Fibroblast of mammary gland (primary cell): ENCODE measurements at regions not wholly inside any gene's neighbourhood (a gene's known extent, or its start where the extent isn't known, plus 50 kb on each side); places are given as distances from the start of the nearest gene placed in this dataset.

ENCODE experiments used
- DNase-seq: peaks from one replicate; pipeline ENCODE4 v3.0.0-alpha.2; 2010; ENCODE audit warnings: low read depth
- H3K4me3 ChIP-seq: 2 replicates; pipeline ENCODE4 v1.5.1; 2011; ENCODE audit warnings: low read depth, mild to moderate bottlenecking, low read length, moderate library complexity; ENCODE audit not compliant: control insufficient read depth
- TF ChIP-seq, protein P1 (sequence below): conservative IDR thresholded peaks from 2 replicates; pipeline ENCODE4 v1.5.1; 2011; ENCODE audit warnings: low read depth, low read length, inconsistent platforms; ENCODE audit not compliant: control insufficient read depth, insufficient read depth

DNA sequence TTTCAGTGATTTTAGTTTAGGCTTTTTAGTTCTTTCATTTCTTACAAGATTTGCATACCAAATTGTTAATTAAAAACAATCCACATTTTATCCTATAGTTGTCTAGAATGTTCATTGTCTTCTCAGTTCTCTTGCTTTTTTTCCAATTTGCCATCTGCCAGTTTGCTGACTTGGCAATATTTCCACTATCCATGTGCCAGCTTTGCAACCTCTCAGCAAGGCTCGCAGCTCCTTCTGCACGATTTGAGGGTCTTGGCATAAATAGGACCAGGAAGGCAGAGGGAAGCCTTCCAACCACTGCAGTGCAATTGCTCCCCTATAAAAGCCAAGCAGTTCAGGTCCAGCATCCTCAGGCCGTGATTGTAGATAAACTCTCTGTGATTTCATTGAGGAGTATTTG, 306.8 kb upstream of the FMN2 start:
- no peak for DNase-seq
- TF ChIP-seq, protein P1, sequence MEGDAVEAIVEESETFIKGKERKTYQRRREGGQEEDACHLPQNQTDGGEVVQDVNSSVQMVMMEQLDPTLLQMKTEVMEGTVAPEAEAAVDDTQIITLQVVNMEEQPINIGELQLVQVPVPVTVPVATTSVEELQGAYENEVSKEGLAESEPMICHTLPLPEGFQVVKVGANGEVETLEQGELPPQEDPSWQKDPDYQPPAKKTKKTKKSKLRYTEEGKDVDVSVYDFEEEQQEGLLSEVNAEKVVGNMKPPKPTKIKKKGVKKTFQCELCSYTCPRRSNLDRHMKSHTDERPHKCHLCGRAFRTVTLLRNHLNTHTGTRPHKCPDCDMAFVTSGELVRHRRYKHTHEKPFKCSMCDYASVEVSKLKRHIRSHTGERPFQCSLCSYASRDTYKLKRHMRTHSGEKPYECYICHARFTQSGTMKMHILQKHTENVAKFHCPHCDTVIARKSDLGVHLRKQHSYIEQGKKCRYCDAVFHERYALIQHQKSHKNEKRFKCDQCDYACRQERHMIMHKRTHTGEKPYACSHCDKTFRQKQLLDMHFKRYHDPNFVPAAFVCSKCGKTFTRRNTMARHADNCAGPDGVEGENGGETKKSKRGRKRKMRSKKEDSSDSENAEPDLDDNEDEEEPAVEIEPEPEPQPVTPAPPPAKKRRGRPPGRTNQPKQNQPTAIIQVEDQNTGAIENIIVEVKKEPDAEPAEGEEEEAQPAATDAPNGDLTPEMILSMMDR = no peak
- no peak overlapping the region for H3K4me3 ChIP-seq

DNA sequence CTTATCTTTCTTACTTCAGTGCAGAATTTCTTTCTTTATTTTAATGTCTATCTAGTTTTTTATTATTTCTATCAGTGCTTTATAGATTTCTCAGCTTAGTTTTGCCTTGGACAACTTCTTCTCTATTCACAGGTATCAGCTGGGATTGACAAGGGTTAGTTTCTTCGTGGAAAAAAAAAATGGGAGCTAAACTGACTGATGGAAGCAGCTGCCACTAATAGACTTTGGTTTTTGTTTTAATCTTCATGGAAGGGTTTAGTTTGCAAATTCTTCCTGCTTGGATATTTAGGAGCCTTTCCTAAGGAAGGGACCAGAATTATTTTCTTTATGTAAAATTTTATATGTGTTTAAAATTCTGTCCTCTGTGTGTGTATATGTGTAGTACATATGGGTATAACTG, 306.1 kb upstream of the FMN2 start:
- TF ChIP-seq, protein P1 = no peak
- no peak for DNase-seq
- no peak overlapping the region for H3K4me3 ChIP-seq

DNA sequence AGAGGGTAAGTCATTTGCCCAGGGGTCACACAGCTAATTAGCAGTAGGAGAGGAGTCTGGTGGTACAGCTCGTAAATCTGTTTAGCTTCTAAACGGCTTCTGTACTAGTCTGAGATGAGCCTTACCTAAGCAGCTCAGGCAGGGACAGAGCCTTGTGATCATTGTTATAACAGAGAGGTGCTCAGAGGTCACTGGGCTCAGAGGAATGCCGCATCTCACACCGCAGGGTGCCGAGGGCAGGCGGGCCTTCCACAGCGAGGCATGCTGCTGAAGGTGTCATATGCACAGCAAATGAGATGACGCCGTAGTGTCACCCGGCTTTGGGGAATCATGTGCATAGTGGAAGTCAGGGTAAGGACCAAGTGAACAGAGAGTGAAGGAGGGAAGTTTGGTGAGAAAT, 305.2 kb upstream of the FMN2 start:
- TF ChIP-seq, protein P1 = no peak
- DNase-seq = no peak
- H3K4me3 ChIP-seq = no peak overlapping the region

DNA sequence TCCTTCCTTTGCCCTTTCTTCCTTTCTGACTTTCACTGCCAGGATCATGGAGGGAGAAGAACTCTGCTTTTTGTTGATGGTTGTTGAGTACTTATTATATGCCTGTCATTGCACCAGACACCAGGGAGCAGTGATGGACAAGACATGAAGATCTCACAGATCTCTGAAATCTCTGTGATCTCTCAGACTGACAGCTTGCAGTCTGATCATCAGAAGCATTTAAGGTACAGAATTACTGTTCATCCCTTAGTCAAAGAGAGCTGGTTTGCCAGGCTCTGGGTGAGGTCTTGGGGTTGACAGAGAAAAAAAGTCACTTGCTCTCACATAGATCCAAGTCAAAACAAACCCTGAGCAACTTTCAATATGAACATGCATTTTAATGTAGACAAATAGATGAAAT, 299.5 kb upstream of the FMN2 start:
- no peak overlapping the region for H3K4me3 ChIP-seq
- DNase-seq = no peak
- TF ChIP-seq, protein P1 = no peak

DNA sequence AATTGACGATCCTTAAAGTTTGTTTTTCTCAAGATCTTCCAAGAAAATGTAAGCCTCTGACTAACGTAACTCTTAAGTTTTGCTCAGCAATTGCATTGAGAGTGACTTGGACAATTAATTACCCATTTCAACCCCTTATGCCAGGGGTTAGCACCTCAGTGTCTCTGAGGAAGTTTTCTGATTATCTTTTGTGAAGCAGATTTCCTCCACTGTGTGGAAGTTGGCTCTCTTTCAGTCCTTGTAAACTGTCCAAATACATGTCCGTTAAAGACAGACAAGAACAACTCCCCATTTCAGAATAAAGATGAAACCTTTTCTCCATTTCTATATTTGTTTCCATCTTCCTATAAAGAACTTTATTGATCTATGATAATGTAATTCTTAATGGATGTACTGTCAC, 296.4 kb upstream of the FMN2 start:
- DNase-seq = no peak
- TF ChIP-seq, protein P1 = no peak
- no peak overlapping the region for H3K4me3 ChIP-seq

DNA sequence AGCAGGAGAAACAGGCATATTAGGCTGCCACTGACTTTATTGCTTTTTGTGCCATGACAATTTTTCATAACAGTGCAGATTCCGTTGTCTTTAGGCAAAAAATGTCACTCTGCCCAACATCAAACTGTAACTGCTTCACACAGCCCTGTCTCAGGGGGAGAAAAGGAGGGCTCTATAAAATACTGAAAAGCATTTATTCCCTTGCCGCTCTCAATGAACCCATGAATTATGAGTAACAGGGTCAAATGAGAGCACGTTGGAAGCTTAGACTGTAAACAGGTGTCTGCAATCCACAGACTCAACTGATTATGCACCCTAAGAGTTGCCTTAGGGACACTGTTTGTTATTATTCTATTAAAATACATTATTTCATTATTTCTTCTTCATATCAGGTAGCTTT, 292.1 kb upstream of the FMN2 start:
- TF ChIP-seq, protein P1 = no peak
- H3K4me3 ChIP-seq = no peak overlapping the region
- DNase-seq = no peak

DNA sequence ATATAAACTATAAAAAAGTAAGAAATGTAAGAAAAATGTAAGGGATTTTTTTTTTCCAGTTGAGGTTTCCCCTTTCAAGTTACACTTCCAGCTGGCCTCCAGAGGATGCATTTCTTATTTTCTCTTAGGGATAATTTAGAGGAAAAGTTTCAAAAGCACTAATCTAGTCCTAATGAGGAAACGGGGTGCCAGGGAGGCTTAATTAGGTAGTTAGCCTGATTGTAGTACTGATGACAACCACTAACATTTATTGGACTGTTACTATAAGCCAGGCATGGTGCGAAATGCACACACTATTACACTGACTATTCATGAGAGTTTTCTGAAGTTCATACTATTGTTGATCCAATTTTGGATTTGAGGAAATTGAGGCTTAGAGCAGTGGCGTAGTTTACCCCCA, 290.8 kb upstream of the FMN2 start:
- H3K4me3 ChIP-seq = no peak overlapping the region
- no peak for DNase-seq
- TF ChIP-seq, protein P1 = no peak
